AG08396 (cell line): ENCODE measurements at regions not wholly inside any gene's neighbourhood (a gene's known extent, or its start where the extent isn't known, plus 50 kb on each side); places are given as distances from the start of the nearest gene placed in this dataset.

Experiments used
- DNase-seq: peaks from one replicate; pipeline ENCODE4 v3.0.0; 2012; ENCODE audit warnings: low spot score, mixed read lengths

GRCh38 chr13:65882810-65883209 lies 1347.3 kb downstream of the PCDH9 start:
- DNase-seq: no peak

- DNase-seq: no peak
These were observed 1348.5 kb downstream of the PCDH9 start for GRCh38 chr13:65881561-65882155.

GRCh38 chr13:65875031-65875430 lies 1355.1 kb downstream of the PCDH9 start:
- no peak for DNase-seq

GRCh38 chr13:65872448-65872847 lies 1357.7 kb downstream of the PCDH9 start:
- no peak for DNase-seq

GRCh38 chr13:65868884-65869283 lies 1361.3 kb downstream of the PCDH9 start:
- DNase-seq: no peak

GRCh38 chr13:65868099-65868498 lies 1362.0 kb downstream of the PCDH9 start:
- no peak for DNase-seq

GRCh38 chr13:65866138-65866537 lies 1364.0 kb downstream of the PCDH9 start:
- no peak for DNase-seq

GRCh38 chr13:65865206-65865605 lies 1364.9 kb downstream of the PCDH9 start:
- DNase-seq: no peak

GRCh38 chr13:65864039-65864438 lies 1366.1 kb downstream of the PCDH9 start:
- DNase-seq: no peak

- DNase-seq: no peak
These were observed 1369.8 kb downstream of the PCDH9 start for GRCh38 chr13:65860306-65860705.

GRCh38 chr13:65857942-65858565 lies 1372.1 kb downstream of the PCDH9 start:
- no peak for DNase-seq

GRCh38 chr13:65856431-65856830 lies 1373.7 kb downstream of the PCDH9 start:
- peak; percentile 45 for DNase-seq

GRCh38 chr13:65855242-65855805 lies 1374.8 kb downstream of the PCDH9 start:
- no peak for DNase-seq

- no peak for DNase-seq
These were observed 1375.7 kb downstream of the PCDH9 start for GRCh38 chr13:65854431-65854830.

GRCh38 chr13:65844266-65844841 lies 1385.8 kb downstream of the PCDH9 start:
- no peak for DNase-seq

- no peak for DNase-seq
These were observed 1386.8 kb downstream of the PCDH9 start for GRCh38 chr13:65843314-65843731.

GRCh38 chr13:65841156-65841555 lies 1389.0 kb downstream of the PCDH9 start:
- no peak for DNase-seq

- no peak for DNase-seq
These were observed 1394.1 kb downstream of the PCDH9 start for GRCh38 chr13:65836066-65836465.

GRCh38 chr13:65834897-65835296 lies 1395.2 kb downstream of the PCDH9 start:
- no peak for DNase-seq

GRCh38 chr13:65830411-65831205 lies 1399.5 kb downstream of the PCDH9 start:
- DNase-seq: no peak

- no peak for DNase-seq
These were observed 1400.7 kb downstream of the PCDH9 start for GRCh38 chr13:65829241-65830008.

- no peak for DNase-seq
These were observed 1403.5 kb downstream of the PCDH9 start for GRCh38 chr13:65826657-65827056.
